ENCODE measurements at regions not wholly inside any gene's neighbourhood (a gene's known extent, or its start where the extent isn't known, plus 50 kb on each side); places are given as distances from the start of the nearest gene placed in this dataset.

GRCh38 chr9:12613071-12613470, 80.1 kb upstream of the TYRP1 start:
- Histone ChIP-seq H3K4me3 (ENCODE audit: low read depth, low read length) (no peak overlapping the region), H3K27ac (no peak overlapping the region), H3K36me3 (replicated peaks) (no peaks in the 10 kb centered on the region), H3K27me3 (replicated peaks) (no peaks in the 10 kb centered on the region)
- in situ Hi-C loops (cut with HindIII; ENCODE audit: low pct_ligation_motif_present, low sequenced_read_pairs): no loop called here
- DNase-seq: no peak
- TF ChIP-seq, protein P1, sequence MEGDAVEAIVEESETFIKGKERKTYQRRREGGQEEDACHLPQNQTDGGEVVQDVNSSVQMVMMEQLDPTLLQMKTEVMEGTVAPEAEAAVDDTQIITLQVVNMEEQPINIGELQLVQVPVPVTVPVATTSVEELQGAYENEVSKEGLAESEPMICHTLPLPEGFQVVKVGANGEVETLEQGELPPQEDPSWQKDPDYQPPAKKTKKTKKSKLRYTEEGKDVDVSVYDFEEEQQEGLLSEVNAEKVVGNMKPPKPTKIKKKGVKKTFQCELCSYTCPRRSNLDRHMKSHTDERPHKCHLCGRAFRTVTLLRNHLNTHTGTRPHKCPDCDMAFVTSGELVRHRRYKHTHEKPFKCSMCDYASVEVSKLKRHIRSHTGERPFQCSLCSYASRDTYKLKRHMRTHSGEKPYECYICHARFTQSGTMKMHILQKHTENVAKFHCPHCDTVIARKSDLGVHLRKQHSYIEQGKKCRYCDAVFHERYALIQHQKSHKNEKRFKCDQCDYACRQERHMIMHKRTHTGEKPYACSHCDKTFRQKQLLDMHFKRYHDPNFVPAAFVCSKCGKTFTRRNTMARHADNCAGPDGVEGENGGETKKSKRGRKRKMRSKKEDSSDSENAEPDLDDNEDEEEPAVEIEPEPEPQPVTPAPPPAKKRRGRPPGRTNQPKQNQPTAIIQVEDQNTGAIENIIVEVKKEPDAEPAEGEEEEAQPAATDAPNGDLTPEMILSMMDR (IDR thresholded peaks at IDR 0.05; ENCODE audit: low read depth, low read length, missing control alignments): no peak

GRCh38 chr9:12614488-12614887, 78.7 kb upstream of the TYRP1 start:
- TF ChIP-seq, protein P1 (IDR thresholded peaks at IDR 0.05; ENCODE audit: low read depth, low read length, missing control alignments): no peak
- Histone ChIP-seq H3K36me3 (replicated peaks) (no peaks in the 10 kb centered on the region), H3K27ac (no peak overlapping the region), H3K27me3 (replicated peaks) (no peaks in the 10 kb centered on the region), H3K4me3 (ENCODE audit: low read depth, low read length) (no peak overlapping the region)
- in situ Hi-C loops (cut with HindIII; ENCODE audit: low pct_ligation_motif_present, low sequenced_read_pairs): no loop called here
- no peak for DNase-seq

GRCh38 chr9:12618956-12619355, 74.2 kb upstream of the TYRP1 start:
- TF ChIP-seq, protein P1 (IDR thresholded peaks at IDR 0.05; ENCODE audit: low read depth, low read length, missing control alignments): no peak
- H3K4me3 ChIP-seq (ENCODE audit: low read depth, low read length): no peak overlapping the region
- H3K36me3 ChIP-seq (replicated peaks): no peaks in the 10 kb centered on the region
- no peak overlapping the region for H3K27ac ChIP-seq
- H3K27me3 ChIP-seq (replicated peaks): no peaks in the 10 kb centered on the region
- no peak for DNase-seq
- in situ Hi-C loops (cut with HindIII; ENCODE audit: low pct_ligation_motif_present, low sequenced_read_pairs): no loop called here

DNA sequence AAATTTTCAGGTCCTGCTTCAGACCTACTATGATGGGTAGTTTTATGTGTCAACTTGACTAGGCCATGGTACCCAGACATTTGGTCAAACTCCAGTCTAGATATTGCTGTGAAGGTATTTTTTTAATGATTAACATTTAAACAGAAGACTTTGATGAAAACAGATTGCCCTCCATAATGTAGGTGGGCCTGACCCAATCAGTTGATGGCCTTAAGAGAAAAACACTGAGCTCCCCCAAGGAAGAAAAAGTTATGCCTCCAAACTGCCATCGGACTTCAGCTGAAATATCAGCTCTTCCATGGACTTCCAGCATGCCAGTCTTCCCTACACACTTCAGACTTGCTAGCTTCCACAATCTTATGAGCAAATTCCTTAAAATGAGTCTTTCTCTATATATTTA, 67.3 kb upstream of the TYRP1 start:
- Histone ChIP-seq H3K27me3 (replicated peaks) (no peaks in the 10 kb centered on the region), H3K4me3 (ENCODE audit: low read depth, low read length) (no peak overlapping the region), H3K27ac (no peak overlapping the region), H3K36me3 (replicated peaks) (no peaks in the 10 kb centered on the region)
- in situ Hi-C loops (cut with HindIII; ENCODE audit: low pct_ligation_motif_present, low sequenced_read_pairs): no loop called here
- TF ChIP-seq, protein P1 (IDR thresholded peaks at IDR 0.05; ENCODE audit: low read depth, low read length, missing control alignments): no peak
- no peak for DNase-seq

- TF ChIP-seq, protein P1 (IDR thresholded peaks at IDR 0.05; ENCODE audit: low read depth, low read length, missing control alignments): no peak
- in situ Hi-C loops (cut with HindIII; ENCODE audit: low pct_ligation_motif_present, low sequenced_read_pairs): no loop called here
These were observed 66.1 kb upstream of the TYRP1 start for GRCh38 chr9:12627096-12627495.

GRCh38 chr9:12628546-12628945, 64.6 kb upstream of the TYRP1 start:
- Histone ChIP-seq H3K36me3 (replicated peaks) (no peaks in the 10 kb centered on the region), H3K4me3 (ENCODE audit: low read depth, low read length) (no peak overlapping the region), H3K27ac (no peak overlapping the region), H3K27me3 (replicated peaks) (no peaks in the 10 kb centered on the region)
- no peak for DNase-seq
- in situ Hi-C loops (cut with HindIII; ENCODE audit: low pct_ligation_motif_present, low sequenced_read_pairs): no loop called here
- TF ChIP-seq, protein P1 (IDR thresholded peaks at IDR 0.05; ENCODE audit: low read depth, low read length, missing control alignments): no peak

More at GRCh38 chr9:12627096-12627495, 66.1 kb upstream of the TYRP1 start:
- H3K27ac ChIP-seq: no peak overlapping the region
- no peaks in the 10 kb centered on the region for H3K27me3 ChIP-seq (replicated peaks)
- DNase-seq: no peak
- no peaks in the 10 kb centered on the region for H3K36me3 ChIP-seq (replicated peaks)
- H3K4me3 ChIP-seq (ENCODE audit: low read depth, low read length): no peak overlapping the region
